Stimulated activated CD4-positive, alpha-beta T cell treated with anti-CD3 and anti-CD28 coated beads, TNF-alpha, amount 100 ng/mL, for 24 hours (primary cell): ENCODE measurements at regions not wholly inside any gene's neighbourhood (a gene's known extent, or its start where the extent isn't known, plus 50 kb on each side); places are given as distances from the start of the nearest gene placed in this dataset.

Experiments
- DNase-seq, 3 experiments: peaks; one replicate each; pipeline ENCODE4 v3.0.0-alpha.2; 2020; ENCODE audit warnings: low read depth in 3 of 3

- no peak for DNase-seq
Measured at GRCh38 chrX:104309169-104309568, 54.4 kb upstream of the ESX1 start.

- DNase-seq: no peak
Measured at GRCh38 chrX:104307341-104307740, 52.6 kb upstream of the ESX1 start.

GRCh38 chrX:104306180-104306579, 51.4 kb upstream of the ESX1 start:
- no peak for DNase-seq
